GM10266 (cell line): ENCODE measurements at regions not wholly inside any gene's neighbourhood (a gene's known extent, or its start where the extent isn't known, plus 50 kb on each side); places are given as distances from the start of the nearest gene placed in this dataset.

ENCODE experiments used
- DNase-seq: peaks from one replicate; pipeline ENCODE4 v3.0.0; 2012; ENCODE audit errors: extremely low spot score
- TF ChIP-seq, protein P1 (sequence below): IDR thresholded peaks from 2 replicates; pipeline ENCODE4 v1.5.1; 2012; ENCODE audit warnings: mild to moderate bottlenecking, low read depth; ENCODE audit not compliant: control insufficient read depth, insufficient read depth; ENCODE audit errors: missing control alignments

GRCh38 chr3:88611826-88612326 is 462.1 kb downstream of the C3orf38 start:
- TF ChIP-seq, protein P1, sequence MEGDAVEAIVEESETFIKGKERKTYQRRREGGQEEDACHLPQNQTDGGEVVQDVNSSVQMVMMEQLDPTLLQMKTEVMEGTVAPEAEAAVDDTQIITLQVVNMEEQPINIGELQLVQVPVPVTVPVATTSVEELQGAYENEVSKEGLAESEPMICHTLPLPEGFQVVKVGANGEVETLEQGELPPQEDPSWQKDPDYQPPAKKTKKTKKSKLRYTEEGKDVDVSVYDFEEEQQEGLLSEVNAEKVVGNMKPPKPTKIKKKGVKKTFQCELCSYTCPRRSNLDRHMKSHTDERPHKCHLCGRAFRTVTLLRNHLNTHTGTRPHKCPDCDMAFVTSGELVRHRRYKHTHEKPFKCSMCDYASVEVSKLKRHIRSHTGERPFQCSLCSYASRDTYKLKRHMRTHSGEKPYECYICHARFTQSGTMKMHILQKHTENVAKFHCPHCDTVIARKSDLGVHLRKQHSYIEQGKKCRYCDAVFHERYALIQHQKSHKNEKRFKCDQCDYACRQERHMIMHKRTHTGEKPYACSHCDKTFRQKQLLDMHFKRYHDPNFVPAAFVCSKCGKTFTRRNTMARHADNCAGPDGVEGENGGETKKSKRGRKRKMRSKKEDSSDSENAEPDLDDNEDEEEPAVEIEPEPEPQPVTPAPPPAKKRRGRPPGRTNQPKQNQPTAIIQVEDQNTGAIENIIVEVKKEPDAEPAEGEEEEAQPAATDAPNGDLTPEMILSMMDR = no peak
- no peak for DNase-seq

DNA sequence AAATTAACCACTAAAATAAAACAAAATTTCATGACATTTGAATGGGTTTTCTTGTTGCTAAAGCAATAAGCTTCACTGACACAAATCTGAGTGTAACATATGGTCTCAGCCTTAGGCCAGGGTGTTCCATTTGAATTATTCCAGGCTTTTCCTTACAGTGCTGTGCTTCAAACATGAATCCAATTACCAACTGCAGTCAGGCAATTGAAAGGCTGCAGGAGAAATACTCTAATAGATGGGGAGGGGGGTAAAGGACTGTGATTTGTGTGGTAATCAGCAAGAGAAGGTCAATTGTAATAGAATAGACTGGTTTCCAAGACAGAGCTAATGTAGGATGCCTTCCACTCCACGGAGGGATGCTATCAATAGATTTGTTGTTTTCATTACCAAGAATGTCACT is 466.7 kb downstream of the C3orf38 start:
- TF ChIP-seq, protein P1 = no peak
- DNase-seq = no peak

DNA sequence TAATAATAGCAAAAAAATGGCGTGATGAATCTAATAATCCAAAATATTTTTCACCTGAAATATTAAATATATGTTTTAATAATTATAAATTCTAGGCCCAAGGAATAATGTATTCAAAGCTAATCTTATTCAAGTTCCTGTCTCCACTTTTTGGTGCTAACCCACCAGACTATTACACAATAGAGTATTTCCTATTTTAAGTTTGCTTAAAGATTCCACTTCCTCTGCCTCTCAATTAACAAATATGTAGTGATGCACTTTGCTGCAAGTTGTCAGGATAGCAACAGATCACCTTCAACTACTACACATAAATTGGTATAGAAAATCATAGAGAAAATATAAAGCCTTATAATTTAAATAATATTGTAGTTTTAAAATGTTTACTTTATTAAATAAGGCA is 467.5 kb downstream of the C3orf38 start:
- TF ChIP-seq, protein P1 = no peak
- DNase-seq = no peak

GRCh38 chr3:88618021-88618645 is 468.4 kb downstream of the C3orf38 start:
- TF ChIP-seq, protein P1 = no peak
- no peak for DNase-seq

DNA sequence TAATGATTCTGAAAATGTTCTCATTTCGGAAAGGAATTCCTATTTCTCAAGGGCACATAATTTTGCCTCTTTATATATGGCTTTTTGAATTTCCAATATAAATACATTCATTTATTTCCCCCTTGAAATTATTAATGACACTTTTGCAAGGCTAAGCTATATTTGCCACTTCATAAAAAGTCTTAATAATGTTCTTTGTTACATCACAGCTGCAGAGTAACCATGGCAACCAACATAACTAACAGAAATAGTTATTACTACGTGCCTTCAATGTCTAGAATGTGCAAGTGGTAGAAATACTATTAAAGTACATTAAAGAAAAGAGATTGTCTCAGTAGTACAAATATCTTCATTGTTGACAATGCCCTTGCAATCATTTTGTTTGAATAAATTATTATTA is 471.8 kb downstream of the C3orf38 start:
- TF ChIP-seq, protein P1 = no peak
- no peak for DNase-seq

GRCh38 chr3:88623709-88624108 is 473.9 kb downstream of the C3orf38 start:
- TF ChIP-seq, protein P1 = no peak
- DNase-seq = no peak

GRCh38 chr3:88626456-88627120 is 476.8 kb downstream of the C3orf38 start:
- DNase-seq = no peak
- TF ChIP-seq, protein P1 = no peak
